AG04450 (cell line): ENCODE measurements at regions not wholly inside any gene's neighbourhood (a gene's known extent, or its start where the extent isn't known, plus 50 kb on each side); places are given as distances from the start of the nearest gene placed in this dataset.

Experiments used
- CTCF ChIA-PET: fragments of 300-600, 350-600 bp; formaldehyde crosslinking; extraction: SDS; loops from one replicate; lab custom pipeline; 2022; ENCODE audit warnings: antibody characterized with exemption, inconsistent platforms; lab: Charles Lee
- POLR2A ChIA-PET: fragments of 350-600 bp; formaldehyde crosslinking; extraction: SDS; loops from one replicate; lab custom pipeline; 2021; ENCODE audit warnings: antibody characterized with exemption, inconsistent platforms; lab: Yijun Ruan, JAX
- DNase-seq: peaks from one replicate; pipeline ENCODE4 v3.0.0-alpha.2; 2011; ENCODE audit warnings: low read depth, low spot score
- H3K27ac ChIP-seq: one replicate; pipeline ENCODE4 v1.5.1; 2012; ENCODE audit warnings: low read depth, low read length, control low read depth
- H3K27me3 ChIP-seq: one replicate; pipeline ENCODE4 v1.6.0; 2012; ENCODE audit warnings: low read length; ENCODE audit not compliant: control insufficient read depth, insufficient read depth
- H3K4me3 ChIP-seq: 2 replicates; pipeline ENCODE4 v1.5.1; 2011; ENCODE audit warnings: mild to moderate bottlenecking, low read depth, low read length, control low read depth
- H3K9me3 ChIP-seq: 2 replicates; pipeline ENCODE4 v1.5.1; 2012; ENCODE audit warnings: low read length; ENCODE audit not compliant: control insufficient read depth, insufficient read depth
- TF ChIP-seq, protein P1 (sequence below): IDR thresholded peaks from 2 replicates; pipeline ENCODE4 v1.5.1; 2011; ENCODE audit warnings: low read depth, low read length, control low read depth, inconsistent platforms

GRCh38 chr13:67986234-67986633 lies 756.1 kb upstream of the PCDH9 start:
- H3K4me3 ChIP-seq, result no peak overlapping the region
- no peak for DNase-seq
- ChIA-PET CTCF (no interaction called here), POLR2A (no interaction called here)
- no peak overlapping the region for H3K27ac ChIP-seq
- TF ChIP-seq, protein P1, sequence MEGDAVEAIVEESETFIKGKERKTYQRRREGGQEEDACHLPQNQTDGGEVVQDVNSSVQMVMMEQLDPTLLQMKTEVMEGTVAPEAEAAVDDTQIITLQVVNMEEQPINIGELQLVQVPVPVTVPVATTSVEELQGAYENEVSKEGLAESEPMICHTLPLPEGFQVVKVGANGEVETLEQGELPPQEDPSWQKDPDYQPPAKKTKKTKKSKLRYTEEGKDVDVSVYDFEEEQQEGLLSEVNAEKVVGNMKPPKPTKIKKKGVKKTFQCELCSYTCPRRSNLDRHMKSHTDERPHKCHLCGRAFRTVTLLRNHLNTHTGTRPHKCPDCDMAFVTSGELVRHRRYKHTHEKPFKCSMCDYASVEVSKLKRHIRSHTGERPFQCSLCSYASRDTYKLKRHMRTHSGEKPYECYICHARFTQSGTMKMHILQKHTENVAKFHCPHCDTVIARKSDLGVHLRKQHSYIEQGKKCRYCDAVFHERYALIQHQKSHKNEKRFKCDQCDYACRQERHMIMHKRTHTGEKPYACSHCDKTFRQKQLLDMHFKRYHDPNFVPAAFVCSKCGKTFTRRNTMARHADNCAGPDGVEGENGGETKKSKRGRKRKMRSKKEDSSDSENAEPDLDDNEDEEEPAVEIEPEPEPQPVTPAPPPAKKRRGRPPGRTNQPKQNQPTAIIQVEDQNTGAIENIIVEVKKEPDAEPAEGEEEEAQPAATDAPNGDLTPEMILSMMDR, result no peak
- no peaks in the 10 kb centered on the region for H3K9me3 ChIP-seq
- H3K27me3 ChIP-seq, result no peaks in the 10 kb centered on the region

DNA sequence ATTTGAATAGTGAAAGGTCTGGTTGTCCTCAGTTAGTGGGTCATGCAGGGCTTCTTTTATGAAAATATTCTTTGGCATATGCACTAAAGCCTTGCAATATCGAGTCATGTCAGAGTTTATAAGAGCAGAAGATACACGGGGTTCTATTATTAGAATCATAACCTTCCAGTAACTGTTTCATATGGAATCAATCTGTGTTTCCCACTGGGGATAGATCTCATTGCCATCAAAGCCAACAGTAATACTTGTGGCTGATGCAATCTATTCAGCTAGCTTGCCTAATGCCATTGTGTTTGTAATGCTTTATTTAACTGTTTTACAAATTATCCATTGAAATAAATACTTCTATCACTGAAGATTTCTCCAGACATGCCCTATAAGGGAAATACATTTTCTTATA lies 746.9 kb upstream of the PCDH9 start:
- H3K4me3 ChIP-seq, result no peak overlapping the region
- CTCF ChIA-PET, result no interaction called here

GRCh38 chr13:67971291-67971690 lies 741.2 kb upstream of the PCDH9 start:
- Histone ChIP-seq H3K27ac (no peak overlapping the region), H3K9me3 (no peaks in the 10 kb centered on the region), H3K27me3 (no peaks in the 10 kb centered on the region), H3K4me3 (no peak overlapping the region)
- ChIA-PET POLR2A (no interaction called here), CTCF (no interaction called here)
- TF ChIP-seq, protein P1, result no peak
- DNase-seq, result no peak

More for the DNA sequence above, 746.9 kb upstream of the PCDH9 start:
- H3K27me3 ChIP-seq, result no peaks in the 10 kb centered on the region
- no peak overlapping the region for H3K27ac ChIP-seq
- TF ChIP-seq, protein P1, result no peak
- POLR2A ChIA-PET, result no interaction called here
- H3K9me3 ChIP-seq, result no peaks in the 10 kb centered on the region; the same call in 1 of the 2 replicates
- no peak for DNase-seq

- Histone ChIP-seq H3K4me3 (no peak overlapping the region), H3K27me3 (no peaks in the 10 kb centered on the region), H3K9me3 (no peaks in the 10 kb centered on the region), H3K27ac (no peak overlapping the region)
- ChIA-PET CTCF (no interaction called here), POLR2A (no interaction called here)
- no peak for DNase-seq
- TF ChIP-seq, protein P1, result no peak
These were observed 736.9 kb upstream of the PCDH9 start for GRCh38 chr13:67967031-67967430.

GRCh38 chr13:67966065-67966464 lies 735.9 kb upstream of the PCDH9 start:
- no peak for DNase-seq
- TF ChIP-seq, protein P1, result no peak
- no peak overlapping the region for H3K27ac ChIP-seq
- no peak overlapping the region for H3K4me3 ChIP-seq
- H3K27me3 ChIP-seq, result no peaks in the 10 kb centered on the region
- CTCF ChIA-PET, result no interaction called here
- no peaks in the 10 kb centered on the region for H3K9me3 ChIP-seq
- POLR2A ChIA-PET, result no interaction called here
